PFSK-1 (cell line): ENCODE measurements at regions not wholly inside any gene's neighbourhood (a gene's known extent, or its start where the extent isn't known, plus 50 kb on each side); places are given as distances from the start of the nearest gene placed in this dataset.

ENCODE experiments used
- FOXP2 ChIP-seq: optimal IDR thresholded peaks from 2 replicates; pipeline ENCODE3; 2011; ENCODE audit warnings: borderline replicate concordance, control low read depth, inconsistent platforms; ENCODE audit not compliant: insufficient read depth; ENCODE audit errors: extremely low read length, extremely low read depth
- POLR2AphosphoS5 ChIP-seq: IDR thresholded peaks from 2 replicates; pipeline ENCODE4 v1.6.1; 2012; ENCODE audit warnings: low read depth, mild to moderate bottlenecking, control low read depth, low read length, moderate library complexity
- SIN3A ChIP-seq: IDR thresholded peaks from 2 replicates; pipeline ENCODE4 v1.6.1; 2012; ENCODE audit warnings: mild to moderate bottlenecking, low read length, moderate library complexity, borderline replicate concordance; ENCODE audit not compliant: insufficient read depth
- TAF1 ChIP-seq: IDR thresholded peaks from 2 replicates; pipeline ENCODE4 v1.6.1; 2012; ENCODE audit warnings: low read length, control low read depth, borderline replicate concordance; ENCODE audit not compliant: insufficient read depth
- TF ChIP-seq, protein P1 (sequence below), 2 experiments: IDR thresholded peaks; 2 replicates each; pipeline versions ENCODE4 v1.6.1 to v1.8.0; 2011 to 2012; ENCODE audit warnings: low read depth in 2 of 2, low read length in 2 of 2, control low read depth in 1 of 2, inconsistent platforms in 1 of 2, mild to moderate bottlenecking in 1 of 2, moderate library complexity in 1 of 2; ENCODE audit not compliant: insufficient read depth in 1 of 2

DNA sequence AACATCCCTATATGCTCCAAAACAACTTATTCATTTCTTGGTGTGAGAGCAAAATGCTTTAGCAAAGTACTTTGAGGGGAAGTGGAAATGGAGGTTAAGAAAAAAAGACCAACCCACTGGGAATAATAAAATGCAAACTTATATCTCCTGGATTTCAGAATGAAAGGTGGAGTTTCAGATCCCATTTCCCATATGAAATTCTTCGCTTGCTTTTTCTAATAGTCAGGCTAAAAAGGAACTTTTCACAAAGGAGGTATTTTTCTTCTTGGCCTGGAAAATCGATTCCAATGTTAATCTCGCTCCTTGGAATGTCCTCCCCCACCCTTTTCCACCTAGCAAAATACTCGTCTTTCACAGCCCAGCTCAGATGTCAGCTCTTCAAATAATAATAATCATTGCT lies 360.9 kb downstream of the LPIN1 start:
- TF ChIP-seq, protein P1, sequence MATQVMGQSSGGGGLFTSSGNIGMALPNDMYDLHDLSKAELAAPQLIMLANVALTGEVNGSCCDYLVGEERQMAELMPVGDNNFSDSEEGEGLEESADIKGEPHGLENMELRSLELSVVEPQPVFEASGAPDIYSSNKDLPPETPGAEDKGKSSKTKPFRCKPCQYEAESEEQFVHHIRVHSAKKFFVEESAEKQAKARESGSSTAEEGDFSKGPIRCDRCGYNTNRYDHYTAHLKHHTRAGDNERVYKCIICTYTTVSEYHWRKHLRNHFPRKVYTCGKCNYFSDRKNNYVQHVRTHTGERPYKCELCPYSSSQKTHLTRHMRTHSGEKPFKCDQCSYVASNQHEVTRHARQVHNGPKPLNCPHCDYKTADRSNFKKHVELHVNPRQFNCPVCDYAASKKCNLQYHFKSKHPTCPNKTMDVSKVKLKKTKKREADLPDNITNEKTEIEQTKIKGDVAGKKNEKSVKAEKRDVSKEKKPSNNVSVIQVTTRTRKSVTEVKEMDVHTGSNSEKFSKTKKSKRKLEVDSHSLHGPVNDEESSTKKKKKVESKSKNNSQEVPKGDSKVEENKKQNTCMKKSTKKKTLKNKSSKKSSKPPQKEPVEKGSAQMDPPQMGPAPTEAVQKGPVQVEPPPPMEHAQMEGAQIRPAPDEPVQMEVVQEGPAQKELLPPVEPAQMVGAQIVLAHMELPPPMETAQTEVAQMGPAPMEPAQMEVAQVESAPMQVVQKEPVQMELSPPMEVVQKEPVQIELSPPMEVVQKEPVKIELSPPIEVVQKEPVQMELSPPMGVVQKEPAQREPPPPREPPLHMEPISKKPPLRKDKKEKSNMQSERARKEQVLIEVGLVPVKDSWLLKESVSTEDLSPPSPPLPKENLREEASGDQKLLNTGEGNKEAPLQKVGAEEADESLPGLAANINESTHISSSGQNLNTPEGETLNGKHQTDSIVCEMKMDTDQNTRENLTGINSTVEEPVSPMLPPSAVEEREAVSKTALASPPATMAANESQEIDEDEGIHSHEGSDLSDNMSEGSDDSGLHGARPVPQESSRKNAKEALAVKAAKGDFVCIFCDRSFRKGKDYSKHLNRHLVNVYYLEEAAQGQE (IDR thresholded peaks at IDR 0.05; ENCODE audit: insufficient read depth in 1 of 2, low read depth in 2 of 2, low read length in 2 of 2): no peak
- TF ChIP-seq SIN3A (no peak), POLR2AphosphoS5 (no peak), TAF1 (no peak), FOXP2 (no peak)

GRCh38 chr2:12107939-12108338 lies 361.5 kb downstream of the LPIN1 start:
- TF ChIP-seq FOXP2 (no peak), TAF1 (no peak), SIN3A (no peak), POLR2AphosphoS5 (no peak)
- TF ChIP-seq, protein P1 (IDR thresholded peaks at IDR 0.05; ENCODE audit: insufficient read depth in 1 of 2, low read depth in 2 of 2, low read length in 2 of 2): no peak

- no peak for TF ChIP-seq POLR2AphosphoS5
- TF ChIP-seq, protein P1 (IDR thresholded peaks at IDR 0.05; ENCODE audit: insufficient read depth in 1 of 2, low read depth in 2 of 2, low read length in 2 of 2): no peak
- no peak for TF ChIP-seq TAF1
- no peak for TF ChIP-seq SIN3A
- no peak for TF ChIP-seq FOXP2
Measured at GRCh38 chr2:12109363-12110017, 363.1 kb downstream of the LPIN1 start.

DNA sequence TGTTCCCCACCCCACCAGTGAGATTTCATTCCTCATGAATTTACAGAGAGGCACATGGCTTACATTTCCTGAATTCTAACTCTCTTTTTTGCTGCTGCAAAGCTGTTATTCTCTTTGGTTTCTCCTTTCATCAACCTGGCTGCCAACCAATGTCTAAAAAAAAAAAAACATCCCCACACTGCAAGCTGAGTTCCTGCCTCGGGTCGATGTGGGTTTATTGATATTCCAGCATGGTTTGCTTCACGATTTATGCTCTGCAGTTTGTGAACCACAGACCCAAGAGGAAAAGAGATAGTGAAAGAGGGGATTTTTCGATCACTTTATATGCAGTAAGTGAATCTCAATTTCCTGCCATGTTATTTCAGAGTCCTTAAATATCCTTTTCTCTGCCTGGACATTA lies 363.6 kb downstream of the LPIN1 start:
- TF ChIP-seq SIN3A (no peak), TAF1 (no peak), FOXP2 (no peak), POLR2AphosphoS5 (no peak)
- TF ChIP-seq, protein P1 (IDR thresholded peaks at IDR 0.05; ENCODE audit: insufficient read depth in 1 of 2, low read depth in 2 of 2, low read length in 2 of 2): no peak

GRCh38 chr2:12110481-12110880 lies 364.0 kb downstream of the LPIN1 start:
- TF ChIP-seq TAF1 (no peak), POLR2AphosphoS5 (no peak), SIN3A (no peak), FOXP2 (no peak)
- TF ChIP-seq, protein P1 (IDR thresholded peaks at IDR 0.05; ENCODE audit: insufficient read depth in 1 of 2, low read depth in 2 of 2, low read length in 2 of 2): no peak
